ENCODE measurements at regions not wholly inside any gene's neighbourhood (a gene's known extent, or its start where the extent isn't known, plus 50 kb on each side); places are given as distances from the start of the nearest gene placed in this dataset.

DNA sequence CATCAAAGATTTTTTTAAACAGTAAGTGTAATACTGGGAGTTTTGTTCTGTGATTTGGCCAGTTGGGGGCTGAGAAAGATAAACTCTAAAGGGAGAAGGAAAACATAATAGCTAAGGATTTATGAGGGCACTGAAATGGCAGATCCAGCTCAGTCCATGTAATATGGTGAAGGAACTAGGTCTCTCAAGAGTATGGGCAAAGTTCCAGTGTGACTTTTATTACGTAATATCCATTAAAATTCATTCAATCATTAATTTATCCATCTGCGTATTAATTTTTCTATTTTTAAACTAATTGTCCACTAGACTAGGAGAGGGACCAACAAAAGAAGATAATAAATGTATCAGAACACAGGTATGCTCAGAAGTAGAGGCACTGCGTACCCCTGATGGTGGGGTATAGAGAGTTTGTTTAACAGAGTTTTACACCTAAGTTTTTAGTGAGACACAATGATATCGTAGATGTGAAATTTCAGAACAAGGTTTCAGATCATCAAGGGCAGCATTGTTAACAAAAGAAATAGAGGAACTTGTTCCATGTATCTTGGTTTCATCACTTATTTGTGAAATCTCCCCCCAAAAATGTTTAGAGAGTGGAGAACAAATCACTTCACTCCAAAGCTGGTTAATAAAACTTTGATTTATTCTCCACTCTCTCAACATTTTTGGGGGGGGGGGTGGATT, 351.1 kb downstream of the GRXCR1 start:
- DNase-seq (ENCODE audit: low spot score): no peak

DNA sequence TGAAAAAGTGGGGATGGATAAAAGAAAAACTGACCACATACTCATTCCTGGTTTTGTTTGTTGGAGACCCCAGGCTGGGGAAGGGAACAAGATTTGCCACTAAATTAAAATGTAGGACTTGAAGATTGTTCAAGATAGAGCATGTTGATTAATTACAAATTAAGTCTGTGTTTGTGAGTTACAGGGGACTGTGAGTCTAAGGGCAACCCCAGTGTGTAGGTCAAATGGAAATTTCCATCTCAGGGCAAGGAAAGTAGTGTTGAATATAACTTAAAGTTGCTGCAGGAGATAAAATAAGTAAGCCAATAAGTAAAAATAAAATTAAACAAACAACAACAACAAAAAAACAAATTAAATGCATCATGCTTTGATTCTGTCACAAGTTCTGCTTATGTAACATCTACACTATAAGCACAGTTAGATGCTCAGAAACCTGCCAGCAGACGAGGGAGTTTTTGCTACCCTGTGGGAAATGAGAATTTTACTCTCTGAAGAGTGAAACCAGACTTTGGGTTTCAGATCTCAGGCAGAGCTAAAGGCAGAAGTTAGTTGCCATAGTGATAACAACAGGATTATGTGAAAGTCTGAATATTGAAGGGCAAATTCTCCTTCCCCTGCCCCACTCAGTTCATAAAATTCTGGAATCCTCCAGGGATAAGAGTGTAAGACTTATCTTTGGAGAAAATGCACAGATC, 352.3 kb downstream of the GRXCR1 start:
- no peak for DNase-seq (ENCODE audit: low spot score)

DNA sequence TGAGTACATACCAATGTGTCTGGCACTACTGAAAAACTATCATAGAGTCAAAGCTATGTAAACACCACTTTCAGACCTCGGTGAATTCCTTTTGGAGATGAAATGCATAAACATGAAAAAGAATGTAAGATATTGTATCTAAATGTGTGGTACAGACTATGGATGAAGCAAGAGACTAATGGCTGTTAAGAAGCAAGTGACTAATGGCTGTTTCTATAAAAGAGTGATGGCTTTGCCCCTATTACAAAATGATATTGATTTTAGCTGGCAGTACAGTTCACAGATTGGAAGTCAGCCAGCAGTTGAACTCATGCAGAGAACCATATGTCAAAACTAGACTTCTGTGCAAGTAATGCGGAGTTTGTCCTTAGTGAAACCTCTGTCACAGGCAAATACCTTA, 359.3 kb downstream of the GRXCR1 start:
- DNase-seq (ENCODE audit: low spot score): no peak

DNA sequence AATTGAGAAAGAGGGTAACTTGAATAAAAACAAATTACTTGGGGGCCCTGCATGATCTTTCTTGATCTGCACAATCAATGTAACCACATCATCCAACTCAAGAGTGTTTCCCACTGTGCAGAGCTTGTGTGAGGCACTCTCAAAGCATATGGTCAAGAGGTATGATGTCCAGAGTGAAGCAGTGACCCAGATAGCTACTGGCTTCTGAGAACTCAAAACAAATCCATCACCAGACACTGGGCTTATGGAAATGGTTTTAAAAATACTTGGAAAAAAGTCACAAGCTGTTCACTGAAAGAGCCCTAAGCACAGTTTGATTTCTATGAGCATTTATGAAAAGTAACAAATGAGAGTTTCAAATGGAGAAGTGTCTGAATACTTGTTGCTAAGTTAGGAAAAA, 361.0 kb downstream of the GRXCR1 start:
- no peak for DNase-seq (ENCODE audit: low spot score)

DNA sequence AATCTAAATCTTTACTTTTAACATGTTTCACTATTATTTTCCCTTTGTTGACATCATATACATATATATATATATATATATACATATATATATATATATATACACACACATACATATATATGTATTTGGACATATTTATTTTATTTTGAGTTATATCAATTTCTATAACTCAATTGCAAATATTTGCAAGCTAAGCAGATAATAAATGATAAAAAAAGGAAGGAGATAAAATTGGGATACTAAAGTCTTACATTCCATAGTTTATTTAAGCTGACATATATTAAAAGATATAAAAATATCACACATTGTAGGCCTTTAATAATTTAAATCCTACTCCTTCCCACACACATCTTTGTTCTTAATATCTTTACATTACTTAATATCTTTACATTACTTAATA, 372.2 kb downstream of the GRXCR1 start:
- DNase-seq (ENCODE audit: low spot score): no peak

DNA sequence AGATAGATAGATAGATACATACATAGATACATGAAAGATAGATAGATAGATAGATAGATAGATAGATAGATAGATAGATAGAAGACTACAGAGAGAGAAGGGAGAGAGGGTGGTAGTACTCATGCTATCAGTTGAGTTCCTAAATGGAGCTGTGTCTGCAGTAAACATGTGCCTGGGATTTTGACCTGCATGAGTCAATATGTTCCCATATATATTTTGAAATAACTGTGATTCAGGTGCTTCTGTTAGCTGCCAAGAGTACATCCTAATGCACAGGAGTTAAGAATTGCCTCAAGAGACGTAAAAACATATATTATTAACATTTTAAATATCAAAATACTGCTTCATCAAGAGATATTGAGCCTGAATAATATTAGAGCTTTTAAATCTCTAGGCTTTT, 379.4 kb downstream of the GRXCR1 start:
- no peak for DNase-seq (ENCODE audit: low spot score)

DNA sequence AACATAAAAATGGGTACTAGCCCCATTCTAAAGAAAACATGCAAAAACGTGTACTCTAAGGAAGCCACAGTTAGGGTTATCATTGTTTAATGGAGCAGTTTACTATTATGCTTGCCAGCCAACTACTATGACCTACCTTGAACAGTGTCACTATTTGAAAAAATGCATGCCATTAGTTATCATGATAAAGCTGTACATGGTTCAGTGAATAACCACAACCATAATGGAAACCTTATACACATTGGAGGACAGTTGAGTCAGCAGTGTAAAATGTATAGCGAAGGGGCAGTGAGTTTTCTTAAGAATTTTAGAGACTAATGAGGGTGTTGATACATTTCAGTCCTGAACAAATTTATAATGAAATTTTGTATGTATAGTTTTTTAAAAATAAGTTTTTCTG, 381.9 kb downstream of the GRXCR1 start:
- no peak for DNase-seq (ENCODE audit: low spot score)

DNA sequence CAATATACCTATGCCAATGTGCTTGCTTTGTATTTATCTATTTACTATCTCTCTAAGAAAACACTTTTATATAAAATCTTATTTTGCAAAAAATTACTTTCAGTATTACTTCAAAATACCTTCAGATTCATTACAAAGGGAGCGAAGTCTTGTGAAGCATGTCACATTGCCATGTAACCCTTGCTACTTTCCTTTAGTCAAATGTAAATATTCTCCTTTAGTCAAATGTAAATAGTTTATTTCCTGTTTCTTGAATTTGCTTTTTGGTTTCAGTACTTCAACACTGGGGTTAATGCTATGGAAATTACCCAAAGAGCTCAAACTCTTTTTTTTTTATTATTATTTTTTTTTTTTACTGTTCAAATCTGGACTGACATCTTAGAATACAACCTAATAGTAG, 383.3 kb downstream of the GRXCR1 start:
- no peak for DNase-seq (ENCODE audit: low spot score)

DNA sequence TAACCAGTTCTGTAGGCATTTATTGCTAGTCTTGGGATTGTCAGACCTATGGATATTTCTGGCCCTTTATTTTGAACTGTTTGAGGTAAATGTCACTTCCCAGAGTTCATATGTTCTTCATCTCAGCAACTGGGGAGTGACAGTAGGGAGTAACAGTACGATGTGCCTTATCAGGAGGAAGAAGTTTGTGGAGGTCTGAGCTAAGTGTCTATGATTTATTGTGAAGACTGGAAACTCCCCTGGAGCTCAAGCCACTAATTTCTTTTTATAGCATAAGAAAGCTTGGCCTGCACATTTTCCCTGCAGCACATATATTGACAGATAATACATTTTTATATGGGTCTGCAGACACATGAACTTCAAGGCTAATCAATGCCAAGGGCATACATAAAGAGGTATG, 383.8 kb downstream of the GRXCR1 start:
- no peak for DNase-seq (ENCODE audit: low spot score)

DNA sequence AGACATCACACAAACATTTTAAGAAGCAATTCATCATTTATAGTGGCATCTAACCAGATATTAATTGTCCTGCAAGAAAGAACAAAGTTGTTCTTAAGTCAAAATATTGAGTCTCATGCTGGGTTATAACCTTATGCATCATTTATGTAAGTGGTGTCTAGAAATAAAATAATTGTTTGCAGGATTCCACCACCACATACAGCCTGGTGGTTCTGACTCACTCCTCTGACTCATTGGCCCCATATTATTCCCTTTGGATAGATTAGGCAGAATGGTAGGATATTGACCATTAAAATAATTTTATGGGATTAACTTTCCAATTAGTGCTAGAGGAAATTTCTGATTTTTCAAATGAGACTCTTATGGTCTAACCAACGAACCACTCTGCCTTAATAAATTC, 384.5 kb downstream of the GRXCR1 start:
- no peak for DNase-seq (ENCODE audit: low spot score)

DNA sequence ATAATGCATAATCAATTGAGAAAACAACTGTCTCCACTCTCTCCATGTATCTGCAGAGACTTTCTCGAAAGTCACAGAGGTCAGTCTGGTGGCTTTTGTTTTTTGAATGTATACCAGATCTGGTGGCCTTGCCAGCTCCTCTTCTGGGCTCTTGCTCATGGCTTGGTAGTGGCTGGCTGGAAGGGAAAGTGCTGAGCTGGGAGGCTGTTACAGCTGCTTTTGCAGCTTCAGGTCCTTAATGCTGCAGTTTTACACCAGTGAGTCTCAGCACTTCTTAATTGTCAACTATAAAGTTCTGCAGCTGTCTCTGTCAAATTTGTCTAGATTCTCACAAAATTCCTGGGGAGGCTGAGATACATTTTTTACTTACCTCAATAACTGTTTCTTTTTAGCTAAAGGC, 390.0 kb downstream of the GRXCR1 start:
- no peak for DNase-seq (ENCODE audit: low spot score)

DNA sequence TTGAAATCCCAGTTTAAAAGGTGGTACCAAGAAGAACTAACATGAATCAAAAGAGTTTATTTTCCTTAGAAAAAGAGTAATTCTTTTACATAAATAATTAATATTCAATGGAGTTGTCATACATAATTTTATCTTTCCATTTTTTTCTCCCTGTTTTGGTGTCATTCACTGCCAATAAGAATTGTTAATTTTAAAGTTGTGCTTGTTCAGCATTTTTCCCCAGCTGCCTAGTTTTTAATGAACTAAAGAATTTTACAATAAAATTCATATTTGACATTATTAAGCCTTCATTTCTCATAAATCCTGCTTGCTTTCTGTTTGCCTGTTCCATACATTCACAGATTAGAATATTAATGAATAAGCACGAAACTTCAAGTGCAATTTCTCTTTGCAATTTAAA, 393.6 kb downstream of the GRXCR1 start:
- DNase-seq (ENCODE audit: low spot score): no peak

DNA sequence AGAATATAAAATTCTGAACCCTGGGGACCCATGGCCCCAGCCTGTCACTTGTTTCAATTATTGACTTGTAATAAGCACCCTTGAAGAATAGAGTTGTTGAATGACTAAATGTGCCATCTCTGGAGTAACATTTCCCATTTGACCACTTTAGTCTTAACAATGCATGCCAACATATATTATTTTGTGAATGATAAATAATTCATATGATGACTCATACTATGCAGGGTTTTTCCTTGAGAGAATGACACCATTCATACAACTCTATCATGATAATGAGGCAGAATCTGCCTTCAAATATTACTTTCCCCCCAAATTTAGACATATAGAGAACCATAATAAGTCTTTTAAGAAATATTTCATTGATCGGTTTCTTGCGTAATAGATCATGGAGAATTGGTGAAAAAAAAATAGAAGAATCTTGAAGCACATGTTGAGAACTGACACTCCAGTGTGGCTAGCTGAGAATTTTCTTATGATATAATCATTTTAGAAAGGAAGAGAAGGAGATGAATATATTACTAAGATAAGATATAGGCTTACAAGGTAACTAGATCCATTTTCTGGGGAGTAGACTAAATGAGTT, 404.5 kb downstream of the GRXCR1 start:
- DNase-seq (ENCODE audit: low spot score): no peak

DNA sequence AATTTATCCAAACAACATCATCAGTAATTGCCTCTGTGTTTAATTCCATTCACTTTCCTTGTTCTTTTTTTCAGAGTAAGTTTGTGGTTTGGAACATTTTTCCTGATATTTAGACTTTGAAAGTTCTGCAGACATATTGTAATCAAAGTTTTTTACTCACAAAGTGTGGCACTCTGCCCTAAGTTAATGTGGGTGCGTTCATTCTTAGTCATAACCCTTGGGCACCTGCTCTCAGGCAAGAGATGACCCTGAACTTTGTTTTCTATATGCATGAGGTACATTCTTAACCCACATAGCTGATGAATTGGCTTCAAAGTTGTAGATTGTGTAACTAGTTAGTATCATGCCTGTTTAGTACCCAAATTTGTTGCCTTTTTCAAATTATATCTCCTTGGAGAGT, 424.3 kb downstream of the GRXCR1 start:
- no peak for DNase-seq (ENCODE audit: low spot score)

DNA sequence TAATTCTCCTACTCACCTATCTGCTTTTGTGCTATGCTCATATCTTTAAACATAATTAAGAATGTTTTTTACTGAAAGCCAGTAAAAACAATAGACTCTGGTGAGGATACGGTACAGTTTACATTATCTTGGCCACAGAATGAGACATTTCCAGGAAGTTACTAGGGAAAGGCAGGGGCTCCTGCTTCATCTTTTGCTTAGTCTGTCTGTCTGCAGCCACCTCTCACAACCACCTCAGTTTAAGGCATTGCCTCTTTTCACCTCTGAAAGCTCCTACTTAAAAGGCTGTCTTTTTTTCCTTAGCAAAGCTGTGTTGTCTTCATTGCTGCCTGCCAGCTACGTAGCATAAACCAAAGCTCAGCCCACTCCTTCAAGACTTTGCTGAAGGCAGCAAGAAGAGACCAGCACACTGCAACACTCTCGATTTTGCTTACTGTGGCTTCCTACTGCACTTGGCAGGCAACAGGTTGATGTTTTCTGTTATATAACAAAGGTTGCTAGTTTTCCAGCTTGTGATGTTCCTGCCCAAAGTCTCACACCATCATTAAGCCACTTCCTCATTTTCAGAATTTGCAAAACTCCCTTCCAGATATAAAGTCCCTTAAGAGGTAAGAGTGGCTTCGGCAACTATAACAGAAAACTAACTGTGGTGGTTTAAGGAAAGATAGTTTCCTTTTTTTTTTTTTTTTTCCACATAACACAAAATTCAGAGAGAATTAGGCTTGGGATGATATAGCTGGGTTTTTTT, 432.9 kb downstream of the GRXCR1 start:
- no peak for DNase-seq (ENCODE audit: low spot score)

DNA sequence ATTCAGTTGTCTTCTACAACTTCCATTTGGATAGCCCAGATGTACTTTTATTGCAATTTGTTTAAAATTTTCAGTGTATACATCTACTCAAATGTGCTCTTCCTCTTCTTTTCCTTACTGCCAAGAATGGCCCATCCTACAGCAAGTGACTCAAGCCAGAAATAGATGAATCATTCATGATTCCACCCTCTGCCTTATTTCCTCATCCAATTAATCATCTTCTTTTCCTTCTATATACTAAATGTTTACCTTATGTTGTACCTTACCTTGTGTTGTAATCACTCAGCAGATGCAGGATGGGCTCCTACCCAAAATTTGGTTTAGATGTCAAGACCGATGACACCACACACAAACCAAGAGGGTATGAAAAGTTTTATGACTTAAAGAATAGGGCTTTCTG, 437.8 kb downstream of the GRXCR1 start:
- no peak for DNase-seq (ENCODE audit: low spot score)

DNA sequence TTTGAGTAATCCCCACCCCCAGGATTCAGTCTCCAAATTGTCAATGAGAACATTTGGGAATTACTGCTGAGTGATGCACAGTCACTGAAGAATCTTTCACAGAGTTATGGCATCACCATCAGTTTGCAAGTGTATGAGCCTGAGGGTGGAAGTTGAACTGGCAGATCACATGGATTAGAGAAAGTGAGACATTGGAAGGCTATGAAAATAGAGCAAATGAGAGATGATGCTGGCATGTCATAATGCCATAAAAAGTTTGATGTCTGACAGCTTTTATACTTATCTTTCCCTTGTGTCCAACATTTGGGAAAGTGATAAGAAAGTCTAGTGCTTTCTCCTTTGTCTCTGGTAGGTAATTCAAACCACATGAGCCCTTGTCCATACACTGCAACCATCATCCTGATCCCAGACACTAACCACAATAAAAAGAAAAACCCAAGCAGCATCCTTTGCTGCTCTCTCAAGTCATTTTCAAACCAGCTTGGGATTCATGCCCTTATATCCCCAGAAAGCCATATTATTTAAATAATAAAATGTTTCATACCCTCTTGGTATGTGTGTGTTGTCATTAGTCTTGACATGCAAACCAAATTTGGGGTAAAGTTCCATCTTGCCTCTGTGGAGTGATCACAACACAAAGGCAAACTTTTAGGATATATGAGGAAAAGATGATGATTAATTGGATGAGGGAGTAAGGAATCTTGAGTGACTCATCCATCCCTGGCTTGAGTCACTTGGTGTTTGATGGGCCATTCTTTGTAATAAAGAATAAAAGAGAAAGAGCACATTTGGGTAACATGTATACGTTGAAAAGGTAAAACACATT, 438.9 kb downstream of the GRXCR1 start:
- DNase-seq (ENCODE audit: low spot score): no peak

DNA sequence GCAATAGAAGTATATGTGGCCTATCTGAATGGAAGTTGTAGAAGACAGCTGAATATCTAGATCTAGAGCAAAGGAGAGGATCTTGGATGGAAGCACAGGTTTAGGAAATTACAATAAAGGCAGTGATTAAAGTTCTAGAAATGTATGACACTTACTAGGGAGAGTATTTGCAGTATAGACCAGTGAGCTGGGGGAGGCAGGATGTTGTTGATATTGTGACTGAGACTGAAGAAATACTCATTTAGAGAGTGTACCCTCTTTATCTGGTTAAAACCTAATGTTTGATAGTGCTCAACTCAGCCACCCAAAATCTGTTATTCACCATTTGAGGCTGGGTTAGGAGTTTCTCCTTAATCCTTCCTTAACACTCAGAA, 439.5 kb downstream of the GRXCR1 start:
- DNase-seq (ENCODE audit: low spot score): no peak

DNA sequence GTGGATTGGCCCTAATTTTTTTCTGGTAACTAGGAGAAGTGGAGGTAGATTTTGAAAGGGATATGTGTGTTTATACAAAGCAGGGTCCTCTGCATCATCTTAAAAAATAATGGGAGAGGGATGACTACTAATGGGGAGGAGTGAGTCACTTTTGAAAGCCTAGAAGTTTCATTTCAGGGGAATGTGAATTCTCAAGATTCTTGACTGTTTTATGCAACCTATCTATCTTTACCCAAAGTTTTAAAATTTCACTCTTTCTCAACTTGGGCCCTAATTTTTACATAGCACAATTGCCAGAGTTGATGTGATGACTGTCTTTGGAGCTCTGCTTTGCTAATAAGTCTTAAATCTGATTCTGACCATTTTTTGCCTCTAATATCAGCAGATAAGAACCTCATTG, 445.2 kb downstream of the GRXCR1 start:
- DNase-seq (ENCODE audit: low spot score): no peak

DNA sequence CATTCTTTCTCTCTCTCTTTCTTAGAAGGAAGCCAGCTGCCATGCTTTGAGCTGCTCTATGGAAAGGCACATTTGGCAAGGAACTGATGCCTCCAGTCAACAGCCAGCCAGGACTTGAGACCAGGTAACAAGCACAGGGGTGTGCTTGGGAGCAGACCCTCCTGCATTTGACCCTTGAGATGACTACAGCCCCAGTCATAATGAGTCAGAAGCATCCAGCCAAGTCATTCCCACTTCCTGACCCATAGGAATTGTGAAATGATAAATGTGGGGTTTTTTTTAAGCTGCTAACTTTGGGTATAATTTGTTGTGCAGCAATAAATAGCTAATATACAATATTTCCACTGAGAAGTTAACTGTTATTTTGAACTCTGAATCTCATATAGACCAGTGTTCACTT, 446.9 kb downstream of the GRXCR1 start:
- no peak for DNase-seq (ENCODE audit: low spot score)

DNA sequence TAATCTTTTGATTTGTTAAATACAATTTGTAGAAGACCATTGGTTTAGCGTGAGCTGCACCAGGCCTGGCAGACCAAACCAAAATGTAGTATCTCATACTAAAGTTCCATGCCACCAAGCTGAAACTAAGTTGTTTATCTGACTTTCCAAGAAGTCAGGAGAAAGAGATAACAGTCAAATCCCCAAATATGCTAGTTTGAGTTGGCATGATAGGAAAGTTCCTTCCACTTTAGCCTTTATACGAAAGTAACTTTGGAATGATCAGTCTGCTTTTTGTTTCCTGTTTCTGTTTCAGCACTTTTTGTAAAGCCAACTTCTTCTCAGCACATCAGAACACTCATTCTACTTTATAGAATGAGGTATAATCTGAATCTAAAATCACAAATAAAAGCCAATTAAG, 449.2 kb downstream of the GRXCR1 start:
- DNase-seq (ENCODE audit: low spot score): no peak

DNA sequence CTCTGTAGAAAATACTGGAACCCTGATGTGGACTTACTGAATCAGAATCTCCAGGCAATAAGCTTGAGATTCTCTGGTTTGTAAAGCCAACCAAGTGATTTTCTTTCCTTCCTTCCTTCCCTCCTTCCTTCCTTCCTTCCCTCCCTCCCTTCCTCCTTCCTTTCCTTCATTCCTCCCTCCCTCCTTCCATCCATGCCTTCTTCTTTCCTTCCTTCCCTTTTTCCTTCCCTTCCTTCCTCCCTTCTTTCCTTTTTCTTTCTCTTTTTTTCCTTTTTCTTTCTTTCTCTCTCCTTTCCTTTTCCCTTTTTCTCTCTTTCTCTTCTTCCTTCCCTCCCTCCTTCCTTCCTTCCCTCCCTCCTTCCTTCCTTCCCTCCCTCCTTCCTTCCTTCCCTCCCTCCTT, 450.8 kb downstream of the GRXCR1 start:
- DNase-seq (ENCODE audit: low spot score): no peak

All from Ammon's horn (tissue), 1 donor.